OCI-LY1 (cell line): ENCODE measurements at regions not wholly inside any gene's neighbourhood (a gene's known extent, or its start where the extent isn't known, plus 50 kb on each side); places are given as distances from the start of the nearest gene placed in this dataset.

ENCODE experiments used
- H2AFZ ChIP-seq: fragments of 200-600 bp; sonication (generic), shearing (Covaris generic); 2 replicates; pipeline ENCODE4 v1.6.0; 2014; ENCODE audit warnings: antibody characterized with exemption, mild to moderate bottlenecking, low read length
- H3F3A ChIP-seq: fragments of 200-600 bp; sonication (generic), shearing (Covaris generic); 2 replicates; pipeline ENCODE4 v1.6.0; 2014; ENCODE audit warnings: mild to moderate bottlenecking, antibody characterized with exemption, low read length, moderate library complexity; ENCODE audit not compliant: insufficient read depth
- H3K27ac ChIP-seq: fragments of 200-600 bp; sonication (generic); 2 replicates; pipeline ENCODE4 v1.5.1; 2014; ENCODE audit warnings: low read length, mixed run types, mild to moderate bottlenecking, low read depth; ENCODE audit not compliant: poor library complexity, severe bottlenecking
- H3K27me3 ChIP-seq: fragments of 200-600 bp; sonication (generic); 2 replicates; pipeline ENCODE4 v1.6.0; 2014; ENCODE audit warnings: antibody characterized with exemption, mild to moderate bottlenecking, low read length, moderate library complexity; ENCODE audit not compliant: insufficient read depth
- H3K36me3 ChIP-seq: fragments of 200-600 bp; sonication (generic); 2 replicates; pipeline ENCODE4 v1.6.1; 2014; ENCODE audit warnings: mild to moderate bottlenecking, antibody characterized with exemption, low read length, moderate library complexity, mixed read lengths; ENCODE audit not compliant: insufficient read depth
- H3K4me1 ChIP-seq: fragments of 200-600 bp; sonication (generic); 2 replicates; pipeline ENCODE4 v1.5.1; 2014; ENCODE audit warnings: mild to moderate bottlenecking, low read length, moderate library complexity; ENCODE audit not compliant: insufficient read depth, severe bottlenecking
- H3K4me2 ChIP-seq: fragments of 200-600 bp; sonication (generic), shearing (Covaris generic); 2 replicates; pipeline ENCODE4 v1.6.1; 2014; ENCODE audit warnings: low read length
- H3K4me3 ChIP-seq: fragments of 200-600 bp; sonication (generic); 2 replicates; pipeline ENCODE4 v1.5.1; 2014; ENCODE audit warnings: low read length, low read depth, mild to moderate bottlenecking, mixed read lengths; ENCODE audit not compliant: poor library complexity, severe bottlenecking
- H3K79me2 ChIP-seq: fragments of 200-600 bp; shearing (Covaris generic); 2 replicates; pipeline ENCODE4 v1.6.1; 2016; ENCODE audit warnings: mixed run types, low read length, mixed read lengths; ENCODE audit not compliant: insufficient read depth
- H3K9ac ChIP-seq: fragments of 200-600 bp; sonication (generic), shearing (Covaris generic); 2 replicates; pipeline ENCODE4 v1.6.1; 2014; ENCODE audit warnings: mild to moderate bottlenecking, low read length, mixed read lengths
- H3K9me2 ChIP-seq: fragments of 200-600 bp; sonication (generic), shearing (Covaris generic); 2 replicates; pipeline ENCODE4 v1.6.1; 2014; ENCODE audit warnings: low read depth, mild to moderate bottlenecking, low read length, mixed read lengths
- H3K9me3 ChIP-seq: fragments of 200-600 bp; shearing (Covaris generic); 2 replicates; pipeline ENCODE4 v1.6.1; 2014; ENCODE audit warnings: low read length, mixed read lengths
- H4K20me1 ChIP-seq: fragments of 200-600 bp; sonication (generic), shearing (Covaris generic); 2 replicates; pipeline ENCODE4 v1.6.0; 2016; ENCODE audit warnings: mild to moderate bottlenecking, low read length; ENCODE audit not compliant: insufficient read depth
- CTCF ChIP-seq: fragments of 200-600 bp; sonication (generic), shearing (Covaris generic); IDR thresholded peaks from 2 replicates; pipeline ENCODE4 v1.5.1; 2017; ENCODE audit warnings: mild to moderate bottlenecking, antibody characterized with exemption, low read length, moderate library complexity, mixed read lengths
- EZH2 ChIP-seq: fragments of 200-600 bp; sonication (generic), shearing (Covaris generic); IDR thresholded peaks from 2 replicates; pipeline ENCODE4 v1.8.0; 2017; ENCODE audit warnings: borderline replicate concordance, mixed run types, mild to moderate bottlenecking, antibody characterized with exemption, low read length, moderate library complexity, mixed read lengths

GRCh38 chr3:5675319-5675718 lies 487.8 kb downstream of the EDEM1 start:
- no peaks in the 10 kb centered on the region for H4K20me1 ChIP-seq
- H3K9me3 ChIP-seq, result no peaks in the 10 kb centered on the region
- H2AFZ ChIP-seq, result no peak overlapping the region
- no peaks in the 10 kb centered on the region for H3K9me2 ChIP-seq
- H3K79me2 ChIP-seq, result no peaks in the 10 kb centered on the region
- H3K4me3 ChIP-seq, result no peak overlapping the region
- no peak for TF ChIP-seq EZH2
- TF ChIP-seq CTCF, result no peak
- H3F3A ChIP-seq, result no peaks in the 10 kb centered on the region
- H3K4me1 ChIP-seq, result no peaks in the 10 kb centered on the region
- H3K9ac ChIP-seq, result no peak overlapping the region
- H3K27me3 ChIP-seq, result no peaks in the 10 kb centered on the region
- H3K36me3 ChIP-seq, result no peaks in the 10 kb centered on the region
- no peak overlapping the region for H3K4me2 ChIP-seq
- H3K27ac ChIP-seq, result no peak overlapping the region

GRCh38 chr3:5677555-5677954 lies 490.0 kb downstream of the EDEM1 start:
- TF ChIP-seq CTCF (no peak), EZH2 (no peak)
- Histone ChIP-seq H2AFZ (no peak overlapping the region), H3K9me3 (no peaks in the 10 kb centered on the region), H3K27me3 (no peaks in the 10 kb centered on the region), H3K4me3 (no peak overlapping the region), H3K36me3 (no peaks in the 10 kb centered on the region), H3K4me2 (no peak overlapping the region), H3K9ac (no peak overlapping the region), H3K27ac (no peak overlapping the region), H3K4me1 (no peaks in the 10 kb centered on the region), H3F3A (no peaks in the 10 kb centered on the region), H3K79me2 (no peaks in the 10 kb centered on the region), H4K20me1 (no peaks in the 10 kb centered on the region), H3K9me2 (no peaks in the 10 kb centered on the region)

- TF ChIP-seq EZH2, result no peak
- TF ChIP-seq CTCF, result no peak
Measured at GRCh38 chr3:5678248-5678647, 490.7 kb downstream of the EDEM1 start.

More at GRCh38 chr3:5678248-5678647, 490.7 kb downstream of the EDEM1 start:
- no peak overlapping the region for H3K4me3 ChIP-seq
- no peak overlapping the region for H3K27ac ChIP-seq
- H3F3A ChIP-seq, result no peaks in the 10 kb centered on the region
- no peaks in the 10 kb centered on the region for H3K9me3 ChIP-seq
- H3K9me2 ChIP-seq, result no peaks in the 10 kb centered on the region
- H4K20me1 ChIP-seq, result no peaks in the 10 kb centered on the region
- no peaks in the 10 kb centered on the region for H3K36me3 ChIP-seq
- no peaks in the 10 kb centered on the region for H3K27me3 ChIP-seq
- no peaks in the 10 kb centered on the region for H3K79me2 ChIP-seq
- H3K4me2 ChIP-seq, result no peak overlapping the region
- no peak overlapping the region for H2AFZ ChIP-seq
- H3K9ac ChIP-seq, result no peak overlapping the region
- H3K4me1 ChIP-seq, result no peaks in the 10 kb centered on the region
